SK-N-SH treated with all-trans-retinoic acid at 6 μM for 48 hours (cell line): ENCODE measurements at regions not wholly inside any gene's neighbourhood (a gene's known extent, or its start where the extent isn't known, plus 50 kb on each side); places are given as distances from the start of the nearest gene placed in this dataset.

Experiments
- ATAC-seq: fragments of 200-7000 bp; cut with Tn5 transposase; 3 replicates; pipeline ENCODE4 v1.9.1; 2020; ENCODE audit warnings: mild to moderate bottlenecking, moderate library complexity
- ARNTL ChIP-seq: fragments of 450-650 bp; formaldehyde crosslinking; IDR thresholded peaks from 2 replicates; pipeline ENCODE4 v1.5.0; 2020; ENCODE audit warnings: low read depth, mild to moderate bottlenecking, moderate library complexity, borderline replicate concordance
- BACH2 ChIP-seq: fragments of 250-450 bp; sonication (Bioruptor Pico); IDR thresholded peaks from 2 replicates; pipeline ENCODE4 v1.9.0; 2021; ENCODE audit warnings: mild to moderate bottlenecking, borderline replicate concordance
- CREB5 ChIP-seq: fragments of 250-450 bp; sonication (Bioruptor Pico); IDR thresholded peaks from 2 replicates; pipeline ENCODE4 v1.5.1; 2020; ENCODE audit warnings: low read depth, mild to moderate bottlenecking, moderate library complexity
- CSRNP3 ChIP-seq: fragments of 250-450 bp; sonication (Bioruptor Pico); IDR thresholded peaks from 2 replicates; pipeline ENCODE4 v1.5.1; 2021; ENCODE audit warnings: mild to moderate bottlenecking, moderate library complexity
- ISL1 ChIP-seq: fragments of 250-450 bp; sonication (Bioruptor Pico); IDR thresholded peaks from 2 replicates; pipeline ENCODE4 v2.1.2; 2022; ENCODE audit warnings: mild to moderate bottlenecking, moderate library complexity
- OSR1 ChIP-seq: fragments of 250-450 bp; sonication (Bioruptor Pico); IDR thresholded peaks from 2 replicates; pipeline ENCODE4 v1.8.0; 2022; ENCODE audit warnings: moderate library complexity, mild to moderate bottlenecking, inconsistent platforms
- PATZ1 ChIP-seq: fragments of 250-450 bp; sonication (Bioruptor Pico); IDR thresholded peaks from 2 replicates; pipeline ENCODE4 v1.8.0; 2020; ENCODE audit warnings: mild to moderate bottlenecking, moderate library complexity, borderline replicate concordance
- POU6F1 ChIP-seq: fragments of 250-450 bp; sonication (Bioruptor Pico); IDR thresholded peaks from 2 replicates; pipeline ENCODE4 v1.8.0; 2021; ENCODE audit warnings: low read depth, mild to moderate bottlenecking, moderate library complexity, borderline replicate concordance
- PPARA ChIP-seq: fragments of 250-450 bp; sonication (Bioruptor Pico); IDR thresholded peaks from 2 replicates; pipeline ENCODE4 v1.5.0; 2020; ENCODE audit warnings: mild to moderate bottlenecking, borderline replicate concordance
- SNAI2 ChIP-seq: fragments of 250-450 bp; sonication (Bioruptor Pico); IDR thresholded peaks from 2 replicates; pipeline ENCODE4 v1.5.0; 2020; ENCODE audit warnings: mild to moderate bottlenecking, moderate library complexity
- TOX ChIP-seq: fragments of 250-450 bp; sonication (Bioruptor Pico); IDR thresholded peaks from 2 replicates; pipeline ENCODE4 v1.8.0; 2021; ENCODE audit warnings: mild to moderate bottlenecking, moderate library complexity, borderline replicate concordance
- TSHZ2 ChIP-seq: fragments of 250-450 bp; sonication (Bioruptor Pico); IDR thresholded peaks from 2 replicates; pipeline ENCODE4 v1.5.0; 2020; ENCODE audit warnings: mild to moderate bottlenecking, moderate library complexity
- ZFP3 ChIP-seq: fragments of 250-450 bp; sonication (Bioruptor Pico); IDR thresholded peaks from 2 replicates; pipeline ENCODE4 v1.5.0; 2020; ENCODE audit warnings: mild to moderate bottlenecking, moderate library complexity
- ZFP30 ChIP-seq: fragments of 450-650 bp; formaldehyde crosslinking; IDR thresholded peaks from 2 replicates; pipeline ENCODE4 v1.5.0; 2022; ENCODE audit warnings: mild to moderate bottlenecking, moderate library complexity
- ZNF565 ChIP-seq: fragments of 450-650 bp; formaldehyde crosslinking; conservative IDR thresholded peaks from 2 replicates; pipeline ENCODE4 v1.5.0; 2020; ENCODE audit warnings: low read depth, mild to moderate bottlenecking, moderate library complexity
- ZNF70 ChIP-seq: fragments of 450-650 bp; formaldehyde crosslinking; IDR thresholded peaks from 2 replicates; pipeline ENCODE4 v1.5.0; 2020; ENCODE audit warnings: mild to moderate bottlenecking, moderate library complexity
- ZNF8 ChIP-seq: fragments of 450-650 bp; formaldehyde crosslinking; IDR thresholded peaks from 2 replicates; pipeline ENCODE4 v1.5.0; 2020; ENCODE audit warnings: mild to moderate bottlenecking, moderate library complexity

GRCh38 chr20:39825524-39825923 lies 863.4 kb downstream of the DHX35 start (continued):
- no peak for TF ChIP-seq CSRNP3 (CRISPR knock-in tag)

- TF ChIP-seq SNAI2 (CRISPR knock-in tag) = no peak
- TF ChIP-seq ISL1 (CRISPR knock-in tag) = 0 out of 2 replicates have a peak, but pooled peaks have one; percentile 9
- peak; percentile 16; the same call in 2 of the 3 replicates for ATAC-seq
These were observed 861.1 kb downstream of the DHX35 start for GRCh38 chr20:39823224-39823623.

GRCh38 chr20:39822667-39823066 lies 860.5 kb downstream of the DHX35 start:
- no peak for ATAC-seq
- TF ChIP-seq ZNF8 (CRISPR knock-in tag) = no peak

GRCh38 chr20:39813190-39813829 lies 851.2 kb downstream of the DHX35 start:
- no peak for ATAC-seq
- TF ChIP-seq POU6F1 (CRISPR knock-in tag) (no peak), ISL1 (CRISPR knock-in tag) (no peak), BACH2 (no peak), ZNF565 (no peak), ARNTL (CRISPR knock-in tag) (no peak), ZFP30 (CRISPR knock-in tag) (no peak), PATZ1 (CRISPR knock-in tag) (no peak), CSRNP3 (CRISPR knock-in tag) (no peak), TOX (CRISPR knock-in tag) (no peak), CREB5 (no peak), ZFP3 (CRISPR knock-in tag) (no peak), PPARA (CRISPR knock-in tag) (no peak), OSR1 (CRISPR knock-in tag) (no peak), ZNF70 (CRISPR knock-in tag) (no peak), TSHZ2 (CRISPR knock-in tag) (no peak)
